ENCODE measurements at regions not wholly inside any gene's neighbourhood (a gene's known extent, or its start where the extent isn't known, plus 50 kb on each side); places are given as distances from the start of the nearest gene placed in this dataset.

- TF ChIP-seq CTCF (IDR thresholded peaks at IDR 0.05; ENCODE audit: insufficient read depth, low read length, poor library complexity, severe bottlenecking), result no peak
- no peaks in the 10 kb centered on the region for H3K27me3 ChIP-seq (ENCODE audit: control insufficient read depth, insufficient read depth, low read length)
- no peak overlapping the region for H3K4me3 ChIP-seq (ENCODE audit: low read depth, low read length)
- no peaks in the 10 kb centered on the region for H3K36me3 ChIP-seq (ENCODE audit: control insufficient read depth, insufficient read depth, low read length)
- no peak for DNase-seq (ENCODE audit: low read depth)
These were observed 450.3 kb downstream of the INHBA start for GRCh38 chr7:41252551-41252950.

- Histone ChIP-seq H3K27me3 (ENCODE audit: control insufficient read depth, insufficient read depth, low read length) (no peaks in the 10 kb centered on the region), H3K36me3 (ENCODE audit: control insufficient read depth, insufficient read depth, low read length) (no peaks in the 10 kb centered on the region), H3K4me3 (ENCODE audit: low read depth, low read length) (no peak overlapping the region)
- no peak for TF ChIP-seq CTCF (IDR thresholded peaks at IDR 0.05; ENCODE audit: insufficient read depth, low read length, poor library complexity, severe bottlenecking)
- DNase-seq (ENCODE audit: low read depth), result peak; percentile 44
These were observed 455.6 kb downstream of the INHBA start for GRCh38 chr7:41247143-41247865.

GRCh38 chr7:41245916-41246315 is 457.0 kb downstream of the INHBA start:
- DNase-seq (ENCODE audit: low read depth), result no peak
- no peak overlapping the region for H3K4me3 ChIP-seq (ENCODE audit: low read depth, low read length)
- no peaks in the 10 kb centered on the region for H3K27me3 ChIP-seq (ENCODE audit: control insufficient read depth, insufficient read depth, low read length)
- no peaks in the 10 kb centered on the region for H3K36me3 ChIP-seq (ENCODE audit: control insufficient read depth, insufficient read depth, low read length)
- no peak for TF ChIP-seq CTCF (IDR thresholded peaks at IDR 0.05; ENCODE audit: insufficient read depth, low read length, poor library complexity, severe bottlenecking)

- H3K27me3 ChIP-seq (ENCODE audit: control insufficient read depth, insufficient read depth, low read length), result no peaks in the 10 kb centered on the region
- no peak for TF ChIP-seq CTCF (IDR thresholded peaks at IDR 0.05; ENCODE audit: insufficient read depth, low read length, poor library complexity, severe bottlenecking)
- DNase-seq (ENCODE audit: low read depth), result no peak
- H3K36me3 ChIP-seq (ENCODE audit: control insufficient read depth, insufficient read depth, low read length), result no peaks in the 10 kb centered on the region
- no peak overlapping the region for H3K4me3 ChIP-seq (ENCODE audit: low read depth, low read length)
These were observed 458.6 kb downstream of the INHBA start for GRCh38 chr7:41244246-41244645.

- Histone ChIP-seq H3K36me3 (ENCODE audit: control insufficient read depth, insufficient read depth, low read length) (no peaks in the 10 kb centered on the region), H3K27me3 (ENCODE audit: control insufficient read depth, insufficient read depth, low read length) (no peaks in the 10 kb centered on the region), H3K4me3 (ENCODE audit: low read depth, low read length) (no peak overlapping the region)
- no peak for TF ChIP-seq CTCF (IDR thresholded peaks at IDR 0.05; ENCODE audit: insufficient read depth, low read length, poor library complexity, severe bottlenecking)
- DNase-seq (ENCODE audit: low read depth), result no peak
These were observed 461.2 kb downstream of the INHBA start for GRCh38 chr7:41241641-41242040.

GRCh38 chr7:41239596-41239995 is 463.3 kb downstream of the INHBA start:
- H3K36me3 ChIP-seq (ENCODE audit: control insufficient read depth, insufficient read depth, low read length), result no peaks in the 10 kb centered on the region
- no peak for TF ChIP-seq CTCF (IDR thresholded peaks at IDR 0.05; ENCODE audit: insufficient read depth, low read length, poor library complexity, severe bottlenecking)
- H3K27me3 ChIP-seq (ENCODE audit: control insufficient read depth, insufficient read depth, low read length), result no peaks in the 10 kb centered on the region
- H3K4me3 ChIP-seq (ENCODE audit: low read depth, low read length), result no peak overlapping the region
- DNase-seq (ENCODE audit: low read depth), result no peak

All from kidney epithelial cell (primary cell).